ENCODE measurements at regions not wholly inside any gene's neighbourhood (a gene's known extent, or its start where the extent isn't known, plus 50 kb on each side); places are given as distances from the start of the nearest gene placed in this dataset.

DNA sequence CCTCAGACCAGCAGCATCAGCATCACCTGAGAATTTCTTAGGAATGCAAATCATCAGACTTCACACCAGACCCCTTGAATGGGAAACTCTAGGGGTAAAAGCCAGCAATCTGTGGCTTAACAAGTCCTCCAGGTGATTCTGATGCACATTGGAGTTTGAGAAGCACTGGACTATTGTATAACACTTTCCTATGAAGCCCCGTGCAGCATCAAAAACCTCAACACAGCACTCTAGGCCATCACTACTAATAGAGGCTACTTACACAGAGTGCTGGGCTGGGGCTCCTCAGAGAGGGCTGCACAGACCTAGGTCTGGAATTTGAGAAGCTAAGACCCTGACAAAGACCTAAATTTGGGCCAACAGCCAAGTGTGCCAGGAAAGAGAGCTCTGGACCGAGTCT, 95.7 kb upstream of the ARAP3 start:
- DNase-seq = no peak

DNA sequence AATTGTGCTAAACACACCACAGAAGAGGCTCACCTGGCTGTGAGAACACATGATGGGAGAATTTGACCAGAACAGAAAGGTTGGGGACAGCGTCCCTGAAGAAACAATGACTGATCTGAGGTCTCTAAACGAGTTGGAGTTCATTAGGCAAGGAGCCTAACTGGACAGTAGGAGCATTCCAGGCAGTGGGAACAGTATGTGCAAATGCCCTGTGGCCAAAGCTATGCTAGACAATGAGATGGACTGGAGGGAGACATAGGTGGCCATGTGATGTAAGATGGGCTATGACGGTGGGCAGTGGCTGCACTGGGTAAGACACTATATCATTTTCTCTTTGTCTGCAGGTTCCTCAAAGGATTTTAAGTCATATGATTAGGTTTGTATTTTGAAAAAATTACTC, 95.1 kb upstream of the ARAP3 start:
- no peak for DNase-seq

DNA sequence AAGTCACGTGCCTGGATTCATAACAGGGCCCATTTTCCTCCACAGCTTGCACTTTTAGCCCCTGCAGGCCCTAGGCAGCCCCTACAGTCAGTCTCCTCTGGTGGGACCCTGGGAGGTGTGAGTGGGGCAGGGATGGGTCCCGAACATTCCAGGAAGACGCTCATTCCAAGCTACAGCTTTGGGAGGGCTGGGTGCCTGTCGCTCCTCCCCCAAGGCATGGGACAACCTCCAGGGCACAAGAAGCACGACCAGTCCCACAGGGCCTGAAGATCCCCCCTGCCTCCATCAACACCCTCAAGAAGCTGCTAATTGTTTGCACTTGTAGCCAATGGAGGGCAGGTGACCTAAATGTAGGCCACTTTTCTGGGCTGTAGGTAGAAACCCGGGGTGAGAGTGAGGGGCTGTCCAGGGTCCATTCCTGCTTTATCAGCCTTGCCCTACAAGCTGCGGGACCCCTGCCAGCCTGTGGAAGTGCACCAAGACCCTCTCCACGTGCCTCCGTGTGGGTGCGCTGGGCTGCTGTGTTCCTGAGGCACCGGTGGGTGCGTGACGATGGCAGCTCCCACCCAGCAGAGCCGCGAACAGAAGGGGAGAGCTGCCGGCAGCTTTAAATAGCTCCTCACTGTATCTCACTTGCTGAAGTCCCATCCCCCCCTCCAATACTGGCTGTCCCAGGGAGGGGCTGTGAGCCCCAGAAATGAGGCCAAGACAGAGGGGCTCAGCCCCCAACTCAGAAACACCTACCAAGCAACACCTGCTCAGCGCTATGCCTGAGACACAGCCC, 91.9 kb upstream of the ARAP3 start:
- no peak for DNase-seq

DNA sequence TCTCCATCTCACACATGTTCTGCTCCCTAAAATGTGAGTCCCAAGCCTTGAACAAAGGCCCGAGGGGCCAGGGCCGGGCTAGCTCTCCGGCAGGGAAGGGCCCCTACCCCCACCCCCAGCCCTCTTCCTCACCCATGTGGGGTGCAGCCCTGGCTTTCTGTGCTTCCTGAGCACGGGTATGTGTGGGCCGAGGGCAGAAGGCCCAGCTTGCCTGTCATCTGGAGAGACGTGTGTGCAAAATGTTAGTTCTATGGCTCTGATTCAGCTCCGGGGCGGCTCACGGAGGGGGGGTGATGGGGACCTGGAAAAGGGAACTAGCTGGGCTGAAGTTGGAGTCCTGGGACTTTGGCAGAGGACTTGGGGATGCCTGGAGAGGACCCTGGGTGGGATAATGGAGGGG, 90.3 kb upstream of the ARAP3 start:
- DNase-seq = peak; percentile 28

DNA sequence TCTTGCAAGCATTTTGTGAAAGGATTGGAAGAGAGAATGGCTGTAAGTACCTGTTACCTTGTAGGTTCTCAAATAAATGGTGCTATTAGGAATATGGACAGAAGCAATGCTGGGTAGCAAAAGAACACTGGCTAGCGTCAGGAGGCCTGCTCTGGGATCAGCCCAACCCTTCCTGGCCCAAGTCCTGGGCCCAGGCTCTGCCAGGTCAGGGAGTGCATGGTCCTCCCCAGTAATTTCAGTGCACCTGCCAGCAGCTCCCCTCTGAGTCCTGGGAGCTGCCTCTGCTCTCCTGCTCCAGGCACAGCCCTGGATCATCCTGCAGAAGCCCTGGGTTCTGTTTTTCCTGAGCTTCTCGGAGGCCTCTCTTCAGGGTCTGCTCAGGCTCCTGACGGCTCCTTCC, 89.5 kb upstream of the ARAP3 start:
- no peak for DNase-seq

DNA sequence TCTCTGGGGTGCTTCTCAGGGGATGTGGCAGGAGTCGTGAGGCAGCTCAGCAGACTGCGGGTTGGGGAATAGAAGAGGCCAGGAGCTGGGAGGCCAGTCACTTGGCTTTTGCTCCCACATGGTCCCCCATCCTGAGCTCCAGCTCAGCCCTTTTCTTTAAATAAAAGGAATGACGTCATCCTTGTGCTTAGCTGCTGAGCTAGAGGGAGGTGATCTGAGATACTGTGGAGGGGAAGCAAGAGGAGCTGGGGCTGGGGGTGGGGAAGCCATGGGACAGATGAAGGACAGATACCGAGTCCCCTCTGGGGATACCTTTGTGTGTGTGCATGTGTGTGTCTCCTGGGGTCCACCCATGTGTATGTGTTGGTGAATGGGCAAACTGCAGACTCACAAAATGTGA, 89.0 kb upstream of the ARAP3 start:
- no peak for DNase-seq

DNA sequence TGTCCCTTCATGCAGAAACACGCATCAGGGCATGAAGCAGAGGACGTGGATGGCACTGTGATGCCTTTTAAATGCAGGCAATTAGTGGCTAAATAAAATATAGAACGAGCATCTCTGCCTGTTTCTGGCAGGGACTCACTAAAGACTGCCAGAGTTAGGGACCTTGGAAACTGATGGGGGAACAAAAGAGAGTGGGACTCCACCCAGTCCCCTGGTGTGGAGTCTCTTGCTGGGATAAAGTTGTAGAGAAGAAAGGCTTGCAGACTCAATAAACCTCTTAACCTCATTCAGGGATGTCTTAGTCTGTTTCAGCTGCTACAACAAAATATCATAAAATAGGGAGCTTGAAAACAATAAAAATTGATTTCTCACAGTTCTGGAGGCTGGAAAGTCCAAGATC, 87.6 kb upstream of the ARAP3 start:
- DNase-seq = no peak

DNA sequence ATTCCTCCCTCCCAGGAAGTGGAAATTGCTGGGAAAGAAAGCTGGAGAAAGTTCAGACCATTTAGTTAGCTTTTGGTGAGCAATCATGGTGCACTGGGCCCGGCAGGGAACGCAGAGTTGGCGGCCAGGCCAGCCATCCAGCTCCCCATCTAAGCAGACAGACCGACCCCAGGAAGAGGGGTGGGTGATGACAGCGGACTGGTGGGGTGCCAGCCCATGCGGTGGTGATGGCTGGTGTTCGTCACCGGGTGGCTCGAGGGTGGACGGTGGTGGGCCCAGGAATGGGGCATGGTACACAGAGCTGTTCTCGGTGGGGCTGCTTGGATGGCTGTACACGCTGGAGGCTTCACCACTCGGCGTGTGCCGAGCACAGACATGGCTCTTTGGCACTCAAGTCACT, 85.6 kb upstream of the ARAP3 start:
- DNase-seq = no peak

DNA sequence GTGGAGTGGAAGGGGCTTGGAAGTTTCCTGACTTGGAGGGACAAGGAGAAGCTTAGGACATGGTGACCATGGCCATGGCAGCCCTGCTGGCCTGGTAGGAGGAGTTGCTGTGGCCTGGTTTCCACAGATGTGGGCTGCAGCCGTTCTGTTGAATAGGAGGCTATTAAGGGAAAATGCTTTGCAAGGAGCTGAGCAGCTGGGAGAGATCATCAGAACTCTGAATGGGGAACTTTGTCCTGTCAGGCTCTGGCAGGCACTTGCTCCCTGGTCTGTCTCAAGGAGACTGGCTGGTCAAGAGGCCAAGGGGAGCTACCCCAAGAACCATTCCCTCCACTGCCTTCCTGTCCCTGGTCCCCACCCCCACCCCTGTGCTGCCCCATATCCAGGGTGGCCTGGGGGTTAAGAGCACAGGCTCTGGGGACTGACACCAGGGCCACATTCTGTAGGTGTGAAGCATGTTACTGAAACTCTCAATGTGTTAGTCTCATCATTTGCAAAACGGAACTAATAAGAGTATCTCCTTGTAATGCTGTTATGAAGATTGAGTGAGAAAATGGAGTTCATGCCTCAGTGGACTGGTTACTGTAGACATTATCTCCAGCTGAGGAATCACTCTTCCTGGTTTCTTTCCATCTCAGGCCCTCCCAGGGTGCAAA, 84.0 kb upstream of the ARAP3 start:
- DNase-seq = no peak

DNA sequence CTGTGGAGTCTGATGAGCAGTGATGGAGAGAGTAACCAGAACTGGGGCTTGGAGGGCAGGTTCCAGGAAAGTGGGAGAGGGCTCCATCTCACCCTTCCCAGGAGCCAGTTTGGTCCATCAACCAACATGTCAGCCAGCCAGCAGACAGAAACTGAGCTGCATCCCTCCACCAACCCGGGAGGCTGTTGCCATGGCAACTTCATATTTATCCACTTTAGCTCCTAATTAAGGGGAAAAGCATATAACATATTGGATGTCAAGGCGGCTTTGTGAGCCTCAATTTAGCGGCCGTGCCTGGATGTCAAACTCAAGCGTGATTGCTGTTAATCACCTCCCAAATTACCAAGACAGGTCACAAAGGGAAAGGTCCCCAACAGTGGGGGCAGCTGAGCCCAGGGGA, 81.5 kb upstream of the ARAP3 start:
- DNase-seq = no peak

DNA sequence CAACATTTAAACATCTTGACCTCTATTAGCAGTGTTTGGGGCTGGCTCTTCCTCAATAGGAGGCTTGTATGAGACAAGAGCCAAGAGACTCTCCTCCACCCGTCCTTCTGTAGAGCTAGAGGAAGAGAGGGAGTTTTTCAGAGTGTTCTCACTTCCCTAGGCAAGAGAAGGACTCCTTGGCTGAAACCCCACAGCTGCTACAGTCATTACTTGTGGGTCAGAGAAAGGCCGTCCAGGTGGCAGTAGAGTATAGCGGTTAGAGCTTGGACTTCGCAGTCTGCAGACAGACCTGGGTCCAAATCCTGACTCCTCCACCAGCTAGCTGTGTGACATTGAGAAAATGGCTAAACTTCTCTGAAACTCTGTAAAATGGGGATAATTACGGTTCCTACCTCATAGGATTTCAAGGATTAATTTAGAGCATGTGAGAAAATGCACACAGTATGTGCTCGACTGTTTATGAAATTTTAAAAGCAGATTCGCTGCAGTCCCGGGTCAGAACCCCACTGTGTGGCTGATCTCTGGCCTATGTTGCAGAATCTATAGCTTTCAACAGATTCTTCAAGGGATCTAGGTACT, 80.8 kb upstream of the ARAP3 start:
- DNase-seq = no peak

DNA sequence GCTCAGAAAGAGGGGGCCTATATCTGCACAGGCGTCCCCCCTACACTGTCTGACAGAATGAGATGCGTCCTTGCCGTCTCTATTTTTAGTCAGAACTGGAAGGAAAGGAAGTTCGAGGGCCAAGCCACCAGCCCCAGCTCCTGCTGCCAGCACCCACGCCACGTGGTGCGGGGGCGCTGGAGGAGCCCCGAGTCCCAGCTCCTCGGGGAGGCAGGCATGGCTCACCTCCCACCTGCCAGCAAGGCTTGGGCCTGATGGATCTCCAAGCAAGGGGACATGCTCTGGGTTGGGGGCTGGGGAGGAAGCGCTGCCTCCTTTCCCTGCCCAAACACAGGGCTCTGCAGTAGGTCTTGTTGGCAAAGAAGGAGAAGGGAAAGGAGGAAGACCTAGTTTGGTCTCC, 80.3 kb upstream of the ARAP3 start:
- DNase-seq = no peak

DNA sequence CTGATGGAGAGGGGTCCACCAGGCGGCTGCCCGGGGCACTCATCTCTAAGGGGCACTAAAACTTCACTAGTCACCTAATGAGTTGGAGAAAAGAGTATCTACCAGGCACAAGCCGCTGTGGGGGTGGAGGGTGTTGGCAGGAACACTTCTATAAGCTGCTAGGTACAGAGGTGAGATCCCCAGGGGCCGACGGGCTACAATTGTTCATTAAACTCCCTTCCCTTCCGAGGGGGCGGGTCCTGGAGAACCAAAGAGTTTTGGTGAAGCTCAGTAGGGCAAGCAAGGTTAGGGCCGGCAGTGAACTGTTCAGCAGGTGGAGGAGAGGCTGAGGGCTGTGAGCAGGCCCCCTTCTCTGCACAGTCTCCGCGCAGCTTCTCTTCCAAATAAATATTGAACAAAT, 78.7 kb upstream of the ARAP3 start:
- no peak for DNase-seq

DNA sequence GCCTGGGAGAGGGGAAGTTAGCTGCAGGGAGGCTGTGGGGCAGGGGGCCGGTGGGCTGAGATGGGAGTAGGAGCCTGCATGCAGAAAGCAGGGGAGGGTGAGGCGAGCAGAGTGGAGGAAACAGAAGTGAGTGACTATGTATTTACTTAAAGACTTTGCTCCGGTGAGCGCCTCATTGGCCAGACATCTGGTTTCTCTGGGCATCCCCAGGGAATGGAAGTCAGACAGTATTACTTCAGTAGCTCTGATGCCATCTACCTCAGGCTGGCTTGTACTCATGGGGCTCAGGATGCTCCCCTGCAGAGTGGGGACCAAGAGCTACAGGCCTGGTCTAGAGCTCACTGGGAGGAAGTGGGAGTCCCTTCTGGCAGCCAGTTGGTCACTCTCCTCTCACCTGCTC, 78.2 kb upstream of the ARAP3 start:
- DNase-seq = no peak

DNA sequence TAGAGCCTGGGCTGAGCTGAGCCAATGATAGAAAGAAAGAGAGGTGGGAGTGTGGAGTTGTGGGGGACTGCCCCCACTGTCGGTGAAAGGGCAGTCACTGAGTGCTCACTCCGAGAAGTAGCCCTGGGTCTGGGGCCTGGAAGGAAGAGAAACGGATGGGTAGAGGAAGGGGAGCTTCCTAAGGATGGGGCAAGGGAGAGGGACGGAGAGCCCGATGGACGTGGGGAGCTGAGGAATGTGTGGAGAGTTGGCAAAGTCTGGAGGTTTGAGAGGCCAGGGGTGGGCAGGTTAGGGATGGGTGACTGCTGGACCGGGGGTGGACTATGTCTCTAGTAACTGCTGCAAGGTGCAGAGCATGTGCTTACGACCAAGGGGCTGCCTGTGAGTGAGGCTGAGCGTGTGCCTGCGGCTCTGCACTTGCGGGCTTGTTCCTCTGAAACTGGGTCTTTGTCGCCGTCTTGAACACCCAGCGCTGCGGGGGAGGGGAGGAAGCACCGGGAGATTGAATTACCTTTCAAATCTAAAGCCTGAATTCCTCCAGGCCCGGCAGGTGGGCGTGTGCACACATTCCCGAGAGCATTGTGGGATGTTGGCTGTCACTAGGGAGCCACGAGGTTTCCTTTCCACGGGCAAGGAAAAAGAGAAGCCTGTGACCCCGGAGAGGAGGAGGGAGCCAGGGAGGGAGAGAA, 76.4 kb upstream of the ARAP3 start:
- DNase-seq = no peak

DNA sequence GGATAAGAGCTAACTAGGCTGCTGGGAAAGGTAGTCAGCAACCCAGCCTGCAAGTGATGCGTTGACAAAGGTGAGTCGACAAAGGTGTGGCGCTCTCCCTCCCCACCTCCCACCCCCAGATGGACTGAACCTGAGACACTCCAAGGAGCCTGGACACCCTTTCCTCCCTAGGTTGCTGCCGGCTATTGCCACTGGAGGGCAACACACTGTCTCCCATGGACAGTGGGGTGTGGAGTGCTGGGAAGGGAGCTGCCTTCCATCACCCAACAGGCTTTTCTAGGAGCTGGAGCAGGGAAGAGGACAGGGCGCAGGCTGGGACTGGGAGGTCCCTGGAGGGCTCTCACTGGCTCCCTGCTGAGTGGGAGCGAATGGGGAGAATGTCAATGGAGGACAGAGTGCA, 75.4 kb upstream of the ARAP3 start:
- peak; percentile 33 for DNase-seq

DNA sequence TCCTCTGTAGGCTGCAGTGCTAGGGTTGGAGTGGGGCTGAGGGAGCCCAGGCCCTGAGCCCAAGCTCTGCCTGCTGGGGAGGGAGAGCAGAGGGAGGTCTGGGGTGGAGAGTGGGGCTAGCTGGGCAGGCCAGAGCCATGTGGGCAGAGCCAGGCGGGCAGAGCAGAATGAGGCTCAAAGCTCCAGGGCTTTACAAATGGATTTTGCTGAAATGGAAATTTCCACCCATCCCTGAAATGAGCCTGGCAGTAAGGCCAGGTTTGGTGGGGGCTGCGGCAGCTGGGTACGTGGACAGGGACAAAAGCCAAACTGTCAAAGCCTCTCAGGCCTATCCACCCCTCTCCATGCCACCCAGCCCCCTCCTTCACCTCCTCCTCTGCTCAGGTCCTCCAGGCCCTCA, 74.2 kb upstream of the ARAP3 start:
- DNase-seq = no peak

DNA sequence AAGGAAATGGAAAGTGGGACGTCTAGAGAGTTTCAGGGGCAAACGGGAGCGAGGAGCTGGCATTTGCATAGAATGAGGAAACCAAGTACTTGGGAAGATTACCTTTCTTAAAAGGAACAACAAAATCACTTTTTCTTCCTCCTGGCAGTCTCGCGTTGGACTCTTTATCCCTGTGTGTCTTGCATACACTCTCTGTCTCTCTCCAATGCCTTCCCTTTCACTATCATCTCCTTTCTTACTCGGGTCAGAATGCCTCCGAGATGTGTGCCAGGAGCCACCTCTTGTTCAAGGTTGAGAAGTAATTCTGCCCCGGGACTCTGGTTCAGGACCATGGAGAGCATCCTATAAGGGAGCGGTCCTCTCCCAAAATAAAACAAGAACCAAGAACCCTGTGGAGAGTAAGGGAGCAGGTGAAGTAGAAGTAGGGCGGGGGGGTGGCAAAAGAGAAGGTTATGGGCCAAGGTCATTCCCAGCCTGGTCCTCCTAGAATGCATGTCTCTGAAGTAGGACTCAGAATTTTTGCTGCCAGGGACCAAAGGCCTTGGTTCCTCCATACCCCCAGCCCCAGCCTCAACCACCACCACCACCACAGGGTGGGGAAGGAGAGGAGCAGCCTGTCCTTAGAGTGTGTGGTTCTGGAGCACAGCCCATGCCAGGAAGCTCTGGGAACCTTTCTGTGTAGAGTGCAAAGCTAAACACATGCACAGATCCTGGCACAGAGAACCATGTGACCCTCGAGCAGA, 72.1 kb upstream of the ARAP3 start:
- peak; percentile 27 for DNase-seq

DNA sequence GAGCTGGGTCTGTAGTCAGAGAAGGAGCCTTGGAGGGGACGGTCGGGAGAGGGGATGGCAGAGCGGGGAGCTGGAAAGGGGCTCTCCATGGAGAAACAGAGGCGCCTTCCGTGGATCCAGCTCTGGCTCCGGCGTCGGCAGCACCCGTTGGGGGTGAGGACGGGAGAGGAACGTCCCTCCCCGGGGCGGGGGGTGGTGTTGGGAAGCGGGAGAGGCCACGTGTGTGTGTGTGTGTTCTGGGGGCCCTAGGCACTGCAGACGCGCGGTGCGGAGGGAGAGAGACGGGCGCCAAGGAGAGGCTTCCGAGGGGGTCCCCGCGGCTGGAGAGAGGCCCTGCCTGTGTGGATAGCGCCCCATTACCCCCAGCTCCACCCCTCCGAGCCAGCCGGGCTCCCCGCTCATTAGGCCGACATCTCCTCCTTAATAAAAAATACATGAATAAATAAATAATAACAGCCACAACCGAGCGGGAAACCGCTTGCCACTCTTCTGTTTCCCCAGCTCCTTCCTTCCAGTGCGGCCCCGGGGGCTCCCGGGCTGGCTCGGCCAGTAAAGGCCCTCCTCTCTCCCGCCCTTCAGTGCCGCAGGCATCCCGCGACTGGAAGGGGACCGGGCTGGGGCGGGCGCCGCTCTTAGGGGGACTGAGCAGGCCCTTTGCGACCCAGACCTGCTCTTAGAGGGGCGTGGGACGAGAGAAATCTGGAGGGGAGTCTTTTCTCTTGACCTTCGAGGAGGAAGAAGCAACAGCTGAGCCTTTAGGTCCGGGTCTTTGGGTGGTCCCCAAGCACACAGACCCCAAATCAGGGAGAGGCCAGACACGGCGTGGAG, 71.3 kb upstream of the ARAP3 start:
- no peak for DNase-seq

DNA sequence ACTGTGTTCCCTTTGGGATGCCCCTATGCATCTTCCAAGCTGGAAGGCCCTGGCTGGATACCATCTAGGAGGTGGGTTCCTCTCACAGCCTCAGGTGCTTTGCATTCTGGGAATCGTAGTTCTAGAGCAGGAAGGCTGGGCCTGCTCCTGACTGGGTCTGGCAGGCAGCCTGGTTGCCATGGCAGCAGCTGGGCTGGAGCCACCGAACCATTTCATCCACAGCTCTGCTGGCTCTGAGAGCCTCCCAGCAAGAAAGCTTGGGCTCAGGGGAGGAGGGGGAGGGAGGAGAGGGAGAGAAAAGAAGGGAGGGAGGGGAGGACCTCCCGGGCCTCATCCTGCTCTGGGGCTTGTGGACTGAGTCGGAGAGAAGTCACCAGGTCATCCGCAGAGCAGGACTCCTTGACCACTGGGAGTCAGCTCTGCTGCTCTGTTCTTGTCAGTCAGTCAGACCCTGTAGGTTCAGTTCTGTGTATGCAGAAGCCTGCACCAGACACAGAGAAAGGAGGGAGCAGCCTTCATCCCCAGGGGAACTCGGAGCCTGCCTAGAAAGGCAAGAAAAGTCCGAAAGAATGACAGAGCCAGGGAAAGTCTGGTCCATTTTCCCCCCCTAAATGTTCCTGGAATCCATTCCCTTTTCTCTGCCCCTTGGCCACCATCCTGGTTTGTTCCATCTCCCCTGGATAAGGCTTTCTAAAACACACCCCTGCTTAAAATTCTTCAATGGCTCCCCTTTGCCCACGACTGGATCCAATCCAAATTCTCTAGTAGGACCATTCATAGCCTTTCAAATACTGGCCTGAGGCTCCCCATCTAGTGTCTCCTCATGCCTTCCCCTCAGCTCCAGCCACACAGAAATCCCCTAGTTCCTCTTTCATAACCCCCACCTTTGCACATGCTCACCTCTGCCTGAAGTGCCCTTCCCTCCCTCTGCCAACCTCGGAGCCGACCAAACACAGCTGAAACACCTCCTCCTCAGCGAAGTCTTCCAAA, 65.4 kb upstream of the ARAP3 start:
- DNase-seq = peak; percentile 9

DNA sequence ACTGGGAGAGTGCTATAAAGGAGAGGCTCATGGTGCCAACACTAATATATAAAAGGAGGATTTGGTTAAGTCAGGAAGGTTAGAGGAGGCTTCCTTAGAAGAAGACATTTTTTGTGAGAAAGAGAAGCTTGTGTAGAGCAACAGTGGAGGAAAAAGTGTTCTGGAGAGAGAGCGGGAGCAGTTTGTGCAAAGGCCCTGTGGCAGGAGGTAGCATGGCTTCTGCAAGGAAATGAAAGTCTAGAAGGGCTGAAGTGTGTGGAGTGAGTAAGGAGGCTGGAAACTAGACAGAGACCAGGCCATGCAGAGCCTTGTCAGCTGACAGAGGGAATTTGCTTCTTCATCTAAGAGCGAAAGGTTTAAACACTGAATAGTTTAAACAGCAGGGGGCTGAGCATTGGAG, 64.4 kb upstream of the ARAP3 start:
- DNase-seq = no peak
